ENCODE measurements at regions not wholly inside any gene's neighbourhood (a gene's known extent, or its start where the extent isn't known, plus 50 kb on each side); places are given as distances from the start of the nearest gene placed in this dataset.
"Not testable (repeated sequence)": the region's sequence is repeated elsewhere in the genome, so short reads cannot be mapped to it uniquely, and the experiment has no call there.

DNA sequence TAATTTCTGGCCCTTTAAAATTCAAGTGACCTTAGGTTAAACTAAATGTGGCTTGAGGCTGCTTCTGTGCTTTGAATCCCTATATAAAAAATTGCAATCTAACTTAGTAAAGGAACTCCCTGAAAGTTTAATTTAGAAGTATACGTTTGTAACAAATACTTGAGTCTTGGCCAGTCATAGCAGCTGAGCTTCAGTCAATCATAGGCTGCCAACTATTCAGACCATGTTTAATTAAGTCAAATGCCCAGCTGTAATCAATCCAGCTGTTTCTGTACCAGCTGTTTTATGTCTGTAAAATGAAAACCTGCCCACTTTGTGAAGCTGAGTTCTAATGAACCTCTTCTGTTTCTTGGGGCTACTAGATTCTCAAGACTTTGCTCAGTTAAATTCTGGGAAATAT is 760.1 kb downstream of the MAT2B start:
- ATAC-seq (no peak), DNase-seq (no peak)
- intact Hi-C loops (cut with DNase I) = no loop called here

DNA sequence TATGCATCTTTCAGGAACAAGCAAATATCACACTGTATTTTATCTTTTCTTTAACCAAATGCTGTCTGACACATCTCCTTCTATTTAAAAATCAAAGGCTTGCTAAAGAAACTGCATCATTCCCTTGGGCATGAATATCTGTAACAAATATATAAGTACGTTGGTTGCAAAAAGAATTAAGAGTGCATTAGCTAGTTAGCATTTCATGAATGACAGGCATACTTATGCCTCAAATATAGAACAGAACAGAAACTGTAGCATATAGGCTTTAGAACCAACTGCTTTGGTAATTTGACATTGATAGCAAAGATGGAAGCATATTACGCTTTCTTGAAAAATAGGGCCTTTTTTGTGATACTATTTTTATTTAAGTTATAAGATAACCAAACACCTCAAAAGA is 761.2 kb downstream of the MAT2B start:
- ATAC-seq (no peak), DNase-seq (no peak)
- intact Hi-C loops (cut with DNase I) = no loop called here

DNA sequence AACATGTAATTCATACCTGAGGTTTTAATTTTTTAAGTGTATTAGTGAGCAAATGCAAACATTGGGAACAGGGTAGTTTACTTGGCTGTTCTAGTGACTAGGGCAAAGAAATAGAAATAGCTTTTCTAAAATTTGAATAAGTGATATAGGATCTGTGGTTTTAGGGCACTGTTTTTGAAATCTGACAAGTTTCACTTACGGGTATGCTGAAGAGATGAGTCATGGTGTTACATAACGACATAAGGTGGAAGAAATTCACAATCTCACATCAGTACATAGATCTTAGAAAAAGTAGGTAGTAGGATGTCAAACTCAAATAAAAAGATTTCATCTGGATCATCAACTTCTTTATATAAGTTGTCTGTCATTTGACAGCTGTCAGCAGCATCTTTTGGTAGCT is 772.3 kb downstream of the MAT2B start:
- no peak for ATAC-seq
- intact Hi-C loops (cut with DNase I) = no loop called here

GRCh38 chr5:164289526-164289925 is 784.1 kb downstream of the MAT2B start:
- ATAC-seq (no peak), DNase-seq (no peak)
- intact Hi-C loops (cut with DNase I) = no loop called here

More for the DNA sequence above, 772.3 kb downstream of the MAT2B start:
- no peak for DNase-seq

- ATAC-seq (peak in 1 of 2 donors; percentile 40), DNase-seq (no peak)
- intact Hi-C loops (cut with DNase I) = no loop called here
Measured at GRCh38 chr5:164296603-164297080, 791.2 kb downstream of the MAT2B start.

- no peak for DNase-seq
- no peak for ATAC-seq
- intact Hi-C loops (cut with DNase I) = no loop called here
Measured at GRCh38 chr5:164298165-164298564, 792.7 kb downstream of the MAT2B start.

DNA sequence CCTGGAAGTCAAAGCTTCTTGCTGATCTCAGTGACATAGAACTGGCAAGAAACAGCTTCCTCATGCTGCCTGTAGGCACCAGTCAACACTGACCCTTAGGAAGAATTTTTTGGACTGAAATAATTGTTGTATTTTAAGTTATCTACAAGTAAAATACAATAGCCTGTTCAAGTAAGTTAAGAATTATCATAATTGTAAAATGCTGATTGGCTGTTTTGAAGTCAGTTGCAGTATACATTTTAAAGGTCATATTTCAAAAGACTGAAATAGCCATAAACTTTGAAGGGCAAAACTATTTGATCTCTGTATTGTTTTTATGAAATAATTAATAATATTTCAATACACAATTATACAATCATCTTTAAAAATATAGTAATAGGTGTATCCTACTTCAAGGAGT is 794.9 kb downstream of the MAT2B start:
- ATAC-seq (no peak), DNase-seq (no peak)
- intact Hi-C loops (cut with DNase I) = no loop called here

DNA sequence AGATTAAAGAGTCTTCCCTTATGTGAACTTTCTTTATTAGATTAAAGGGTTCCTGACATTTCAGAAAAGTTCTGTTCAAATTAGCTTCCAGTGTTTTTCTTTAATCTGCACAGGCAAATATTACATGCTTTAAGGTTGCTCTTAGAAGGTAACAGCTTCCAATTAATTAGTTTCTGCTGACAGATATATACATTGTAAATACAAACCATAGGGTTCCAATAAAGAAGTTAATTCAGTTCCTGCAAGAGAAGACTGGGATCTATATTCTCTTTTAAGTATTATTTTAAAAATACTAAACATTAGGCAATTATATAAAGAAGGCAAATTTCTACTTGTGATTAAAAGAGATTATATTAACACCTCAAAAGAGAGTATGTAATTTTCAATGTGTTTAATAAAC is 795.7 kb downstream of the MAT2B start:
- ATAC-seq (no peak), DNase-seq (no peak)
- intact Hi-C loops (cut with DNase I) = no loop called here

- DNase-seq (no peak), ATAC-seq (no peak)
- intact Hi-C loops (cut with DNase I) = no loop called here
Measured at GRCh38 chr5:164301708-164302107, 796.3 kb downstream of the MAT2B start.

- intact Hi-C loops (cut with DNase I) = no loop called here
- DNase-seq (no peak), ATAC-seq (no peak)
Measured at GRCh38 chr5:164302533-164303235, 797.3 kb downstream of the MAT2B start.

DNA sequence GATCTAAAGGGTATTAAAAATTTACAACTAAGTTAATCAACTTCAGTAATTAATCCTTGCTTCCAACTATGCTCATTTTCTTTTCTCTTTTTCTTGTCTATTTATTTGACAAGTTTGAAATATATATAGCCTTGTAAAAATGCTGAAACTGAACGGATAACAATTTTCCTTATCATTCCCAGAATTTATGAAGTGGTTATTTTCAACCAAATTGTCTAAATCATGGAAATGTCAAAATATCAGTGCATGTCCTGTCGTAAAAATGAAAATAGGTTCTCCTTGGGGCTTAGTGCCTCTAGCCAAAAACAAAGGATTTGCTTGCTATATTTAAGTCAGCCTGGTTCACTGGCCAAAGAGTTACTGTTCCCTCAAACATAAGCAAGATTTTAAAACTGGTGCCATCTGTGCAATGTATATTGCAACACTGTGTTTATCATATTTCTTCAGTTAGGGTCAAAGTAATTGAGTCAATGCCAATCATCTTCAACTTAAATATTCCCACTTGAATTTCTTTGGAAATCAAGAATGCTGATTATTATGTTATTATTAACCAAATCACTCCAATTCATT is 798.3 kb downstream of the MAT2B start:
- DNase-seq = no peak
- intact Hi-C loops (cut with DNase I) = no loop called here
- ATAC-seq = no peak

DNA sequence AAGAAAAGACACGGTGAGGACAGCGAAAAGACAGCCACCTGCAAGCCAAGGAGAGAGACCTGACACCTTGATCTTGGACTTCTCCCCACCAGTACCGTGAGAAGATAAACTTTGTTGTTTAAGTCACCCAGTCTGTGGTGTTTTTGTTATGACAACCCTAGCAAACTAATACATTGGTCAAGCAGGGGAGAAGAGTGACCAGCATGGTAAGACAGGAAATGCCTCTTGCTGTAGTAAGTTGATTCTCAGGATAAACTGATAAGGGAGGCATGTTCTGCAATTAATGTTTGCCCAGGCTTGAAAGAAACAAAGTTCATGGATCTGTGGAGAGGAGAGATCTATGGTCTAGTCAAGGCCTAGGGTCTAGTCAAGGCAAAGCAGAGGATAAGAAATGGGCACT is 801.2 kb downstream of the MAT2B start:
- intact Hi-C loops (cut with DNase I) = no loop called here
- ATAC-seq = no peak
- no peak for DNase-seq

DNA sequence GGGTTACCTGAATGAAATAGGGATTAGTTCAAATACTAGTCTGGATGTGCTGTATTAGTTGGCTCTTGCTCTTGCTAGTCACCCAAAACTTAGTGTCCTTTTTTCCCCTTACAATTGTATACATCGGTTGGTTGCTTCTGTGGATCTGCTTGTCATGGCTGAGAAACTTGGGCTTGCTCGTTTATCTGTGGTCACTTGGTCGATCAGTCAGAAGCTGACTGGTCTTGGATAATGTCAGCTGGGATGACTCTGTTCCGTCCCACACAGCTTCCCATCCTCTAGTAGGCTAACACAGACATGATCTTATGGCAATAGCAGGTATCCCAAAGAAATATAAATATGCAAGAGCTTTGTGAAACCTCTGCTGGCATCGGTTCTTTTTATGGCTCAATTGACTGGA is 807.4 kb downstream of the MAT2B start:
- no peak for DNase-seq
- intact Hi-C loops (cut with DNase I) = no loop called here
- ATAC-seq = no peak

GRCh38 chr5:164317676-164318075 is 812.3 kb downstream of the MAT2B start:
- DNase-seq = no peak
- intact Hi-C loops (cut with DNase I) = no loop called here
- no peak for ATAC-seq

DNA sequence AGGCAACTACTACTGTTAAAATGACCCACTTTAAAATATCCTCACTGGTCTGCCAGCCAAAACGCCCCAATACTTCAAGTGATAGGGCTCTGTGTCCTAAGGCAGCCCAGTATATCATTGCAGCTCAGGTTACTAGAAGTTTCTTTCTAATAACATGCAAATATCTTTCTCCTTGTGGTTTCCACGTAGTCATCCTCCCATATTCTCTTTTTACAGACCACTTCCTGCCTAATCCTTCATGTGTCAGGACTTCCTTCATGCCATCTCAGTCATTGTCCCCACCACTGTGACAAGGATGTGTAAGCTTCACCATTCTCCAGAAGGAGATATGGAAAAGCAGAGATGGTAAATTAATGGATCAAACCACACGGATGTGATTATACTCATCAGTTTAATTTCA is 813.7 kb downstream of the MAT2B start:
- DNase-seq (no peak), ATAC-seq (no peak)
- intact Hi-C loops (cut with DNase I) = no loop called here

- no peak for DNase-seq
- intact Hi-C loops (cut with DNase I) = no loop called here
- ATAC-seq = no peak
Measured at GRCh38 chr5:164324239-164324638, 818.8 kb downstream of the MAT2B start.

- DNase-seq (no peak), ATAC-seq (no peak)
- intact Hi-C loops (cut with DNase I) = no loop called here
Measured at GRCh38 chr5:164326219-164326618, 820.8 kb downstream of the MAT2B start.

DNA sequence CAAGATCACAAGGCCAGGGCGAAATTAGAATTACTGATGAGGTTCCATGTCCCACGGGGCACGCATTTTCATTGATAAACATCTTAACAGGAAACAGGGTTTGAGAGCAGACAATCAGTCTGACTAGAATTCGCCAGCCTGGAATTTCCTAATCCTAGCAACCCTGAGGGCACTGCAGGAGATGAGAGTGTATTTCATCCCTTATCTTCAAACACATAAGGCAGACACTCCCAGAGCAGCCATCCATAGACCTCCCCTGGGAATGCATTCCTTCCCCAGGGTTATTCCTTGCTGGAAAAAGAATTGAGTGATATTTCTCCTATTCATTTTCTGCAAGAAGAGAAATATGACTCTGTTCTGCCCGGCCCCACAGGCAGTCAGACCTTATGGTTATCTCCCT is 821.7 kb downstream of the MAT2B start:
- DNase-seq; intact Hi-C loops (cut with DNase I); ATAC-seq: not testable (repeated sequence)

GRCh38 chr5:164332349-164333196 is 827.2 kb downstream of the MAT2B start:
- ATAC-seq (no peak), DNase-seq (no peak)
- intact Hi-C loops (cut with DNase I) = no loop called here

- intact Hi-C loops (cut with DNase I) = no loop called here
- no peak for DNase-seq
- ATAC-seq = peak in 1 of 2 donors; percentile 83
Measured at GRCh38 chr5:164335837-164336236, 830.4 kb downstream of the MAT2B start.

Data from left cardiac atrium (tissue), 4 donors.